NCI-H774 (cell line): ENCODE measurements at regions not wholly inside any gene's neighbourhood (a gene's known extent, or its start where the extent isn't known, plus 50 kb on each side); places are given as distances from the start of the nearest gene placed in this dataset.
A peak's percentile ranks its signal among the peaks of the same experiment; 100 is the strongest.
"Not testable (repeated sequence)": the region's sequence is repeated elsewhere in the genome, so short reads cannot be mapped to it uniquely, and the experiment has no call there.

ENCODE experiments used
- DNase-seq: peaks from one replicate; lab custom pipeline; 2025; lab: John Stamatoyannopoulos, UW

GRCh38 chr12:4822572-4822971 is 87.1 kb upstream of the KCNA1 start:
- no peak for DNase-seq

DNA sequence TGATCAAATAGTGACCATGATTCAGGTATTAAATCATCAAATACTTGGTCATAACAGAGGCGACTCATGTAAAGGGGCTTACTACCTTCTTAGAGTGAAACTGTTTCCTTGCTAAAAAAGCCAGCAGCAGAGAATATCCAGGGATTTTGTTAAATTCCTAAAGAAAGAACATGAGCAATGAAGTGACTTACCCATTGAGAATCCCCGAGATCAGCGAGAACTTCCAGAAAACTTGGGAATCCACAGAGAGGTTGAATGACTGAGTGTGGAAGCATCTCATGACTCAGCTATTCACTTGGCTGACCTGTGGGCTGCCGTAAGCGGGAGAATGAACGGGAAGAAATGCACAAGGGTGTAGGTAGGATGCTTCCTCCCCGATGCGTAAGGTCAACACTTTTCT is 85.3 kb upstream of the KCNA1 start:
- DNase-seq = no peak

DNA sequence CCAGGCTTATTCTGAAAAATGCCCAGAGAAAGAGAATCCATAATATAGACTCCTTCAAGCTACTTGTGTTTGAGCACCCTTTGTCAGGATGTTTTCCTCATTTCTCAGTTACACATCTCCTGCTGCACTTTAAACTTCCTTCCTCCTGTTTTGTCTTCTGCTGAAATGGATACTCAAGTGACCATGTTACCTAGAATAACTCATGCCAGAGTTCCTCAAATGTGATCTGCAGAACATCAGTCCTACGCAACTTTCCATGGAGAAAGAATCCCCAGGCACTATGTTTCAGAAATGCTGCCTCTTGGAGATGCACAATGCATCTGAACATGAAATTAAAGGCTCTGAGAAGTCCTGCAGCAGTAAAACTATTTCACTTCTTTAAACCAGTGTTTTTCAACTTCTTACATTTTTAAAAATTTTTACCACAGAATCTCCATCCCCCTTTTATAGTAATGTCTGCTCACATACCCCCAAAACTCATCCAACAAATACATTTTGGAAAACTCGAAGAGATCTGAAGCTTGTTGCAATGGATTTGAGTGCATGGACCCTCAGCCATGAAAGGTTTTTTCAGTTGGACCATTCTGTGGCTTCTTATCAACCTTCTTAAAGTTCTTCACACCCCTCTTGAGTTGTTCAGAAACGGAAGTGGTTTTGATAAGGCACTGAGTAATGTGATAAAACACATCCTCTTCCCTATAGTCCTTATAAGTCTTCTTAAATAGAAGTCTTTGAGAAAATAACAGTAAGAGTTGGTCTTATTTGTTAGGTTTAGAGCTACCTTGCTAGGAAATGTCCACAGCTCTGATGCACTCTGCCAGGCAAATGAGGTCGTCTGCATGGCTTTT is 84.5 kb upstream of the KCNA1 start:
- DNase-seq = no peak

- no peak for DNase-seq
Observed at GRCh38 chr12:4826909-4827308, 82.8 kb upstream of the KCNA1 start.

GRCh38 chr12:4828176-4828575 is 81.5 kb upstream of the KCNA1 start:
- DNase-seq = no peak

GRCh38 chr12:4829161-4829792 is 80.4 kb upstream of the KCNA1 start:
- DNase-seq = no peak

GRCh38 chr12:4829793-4830162 is 79.9 kb upstream of the KCNA1 start:
- no peak for DNase-seq

DNA sequence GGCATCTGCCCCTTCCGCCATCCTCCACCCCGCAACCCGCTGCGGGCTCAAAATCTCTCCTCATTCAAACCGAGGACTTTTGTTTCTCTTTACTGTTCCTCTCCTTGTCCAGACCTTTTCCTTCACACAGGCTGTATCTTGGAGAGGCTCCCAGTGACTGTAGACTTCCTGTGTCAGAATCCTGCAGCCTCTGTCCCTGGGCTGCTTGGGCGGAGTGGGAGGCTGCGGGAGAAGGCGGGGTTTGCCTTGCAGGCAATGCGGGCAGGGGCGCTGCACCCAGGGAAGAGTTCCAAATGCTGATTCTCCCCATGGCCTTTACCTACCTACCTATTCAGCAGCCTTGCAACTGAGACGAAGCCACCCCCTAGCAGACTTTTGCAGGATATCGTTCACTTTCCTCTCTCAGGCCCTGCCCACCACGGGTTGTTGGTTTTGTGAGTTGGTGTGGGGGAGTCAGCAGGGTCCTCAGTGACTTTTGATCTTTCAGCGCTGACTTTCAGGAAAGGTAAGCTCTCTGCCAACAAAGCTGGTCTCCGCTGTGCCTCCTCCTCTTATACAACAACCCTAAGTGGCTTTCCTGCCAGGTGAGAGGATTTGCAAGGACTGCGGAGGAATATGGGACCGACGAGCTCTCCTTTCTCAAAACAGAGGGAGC is 79.0 kb upstream of the KCNA1 start:
- no peak for DNase-seq

DNA sequence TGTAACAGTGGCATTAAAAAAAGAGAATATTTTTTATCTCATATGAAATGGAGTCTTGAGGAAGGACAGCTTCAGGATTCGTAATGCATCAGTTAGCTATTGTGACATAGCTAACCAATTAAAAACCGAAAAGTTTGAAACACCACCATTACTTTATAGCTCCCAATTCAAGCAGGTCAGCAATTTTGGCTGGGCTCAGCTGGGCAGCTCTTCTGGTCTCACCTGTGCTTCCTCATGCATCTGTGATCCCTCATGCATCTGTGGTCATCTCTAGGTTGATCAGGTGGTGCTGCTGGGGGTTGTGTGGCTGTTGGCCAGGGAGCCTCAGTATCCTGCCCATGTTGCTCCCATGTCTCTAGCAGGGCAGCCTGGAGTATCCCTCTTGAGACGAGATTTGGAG is 76.7 kb upstream of the KCNA1 start:
- DNase-seq = no peak

DNA sequence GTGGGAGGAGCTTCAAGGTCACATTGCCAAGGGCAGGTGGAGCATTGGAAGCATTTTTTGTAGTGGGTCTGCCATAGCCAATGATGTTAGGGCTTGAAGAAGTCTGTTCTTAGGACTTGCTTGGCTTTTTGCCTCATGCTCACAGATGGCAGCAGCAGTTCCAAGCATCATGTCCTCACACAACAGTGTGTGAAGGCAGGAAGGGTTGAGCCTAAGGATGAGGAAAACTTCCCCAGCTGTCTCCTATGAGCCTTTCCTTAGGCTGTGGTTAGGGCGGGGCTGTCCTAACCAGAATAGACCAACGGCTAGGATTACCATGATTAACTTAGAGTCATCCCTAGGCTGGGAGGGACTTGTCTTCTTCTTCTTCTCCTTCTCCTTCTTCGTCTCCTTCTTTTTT is 76.2 kb upstream of the KCNA1 start:
- no peak for DNase-seq

DNA sequence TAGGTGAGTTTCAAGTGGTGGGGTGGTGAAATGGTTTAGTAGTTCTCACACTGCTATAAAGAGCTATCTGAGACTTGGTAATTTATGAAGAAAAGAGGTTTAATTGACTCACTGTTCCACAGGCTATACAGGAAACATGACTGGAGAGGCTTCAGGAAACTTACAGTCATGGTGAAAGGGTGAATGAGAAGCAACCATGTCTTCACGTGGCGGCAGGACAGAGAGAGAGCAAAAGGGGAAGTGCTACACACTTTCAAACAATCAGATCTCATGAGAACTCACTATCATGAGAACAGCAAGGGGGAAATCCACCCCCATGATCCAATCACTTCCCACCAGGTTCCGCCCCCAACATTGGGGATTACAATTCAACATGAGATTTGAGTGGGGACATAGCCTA is 67.3 kb upstream of the KCNA1 start:
- DNase-seq = not testable (repeated sequence)

GRCh38 chr12:4843907-4844306 is 65.8 kb upstream of the KCNA1 start:
- DNase-seq = no peak

GRCh38 chr12:4847713-4848112 is 62.0 kb upstream of the KCNA1 start:
- no peak for DNase-seq

DNA sequence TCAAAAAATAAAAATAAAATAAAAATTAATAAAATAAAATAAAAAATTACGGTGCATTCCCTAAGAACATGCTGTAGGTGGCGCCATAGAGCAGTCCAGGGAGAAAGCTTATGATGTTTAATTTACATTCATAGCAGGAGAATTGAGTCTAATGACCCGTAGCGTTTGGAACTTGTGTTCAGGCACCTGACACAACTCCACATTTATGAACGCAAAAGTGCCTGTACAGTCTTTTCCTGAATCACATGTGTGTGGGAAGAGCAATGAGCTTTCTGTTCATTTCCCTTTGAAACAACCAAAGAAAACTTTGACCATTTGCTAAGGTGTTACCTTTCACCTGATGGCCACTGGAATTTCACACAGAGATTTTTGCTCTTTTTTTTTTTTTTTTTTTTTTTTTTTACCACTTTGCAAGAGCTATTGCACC is 60.6 kb upstream of the KCNA1 start:
- peak; percentile 37 for DNase-seq

GRCh38 chr12:4849795-4850345 is 59.8 kb upstream of the KCNA1 start:
- no peak for DNase-seq

DNA sequence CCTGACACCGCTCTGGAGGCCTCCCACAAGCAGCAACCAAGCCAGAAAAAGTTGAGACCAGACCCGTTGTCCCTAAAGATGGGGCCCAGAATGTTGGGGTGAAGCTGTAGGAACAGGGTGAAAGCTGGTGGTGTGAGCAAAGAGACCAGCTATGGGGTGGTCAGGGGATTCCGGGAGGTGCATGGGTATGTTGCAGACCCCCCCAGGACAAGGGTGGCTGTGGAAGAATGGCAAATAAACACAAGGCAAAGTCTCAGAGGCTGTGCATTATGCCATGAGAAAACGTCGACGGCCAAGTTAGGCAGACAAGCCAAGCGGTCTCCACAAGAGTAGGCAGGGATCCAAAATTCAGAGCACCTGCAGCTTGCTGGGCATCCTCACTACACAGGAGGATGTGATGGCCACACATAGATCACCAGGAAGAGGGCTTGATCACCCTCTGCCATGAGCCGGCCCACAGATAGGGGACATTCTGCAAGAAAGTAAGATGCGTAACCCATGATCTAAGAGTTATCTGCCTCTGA is 58.8 kb upstream of the KCNA1 start:
- DNase-seq = no peak

DNA sequence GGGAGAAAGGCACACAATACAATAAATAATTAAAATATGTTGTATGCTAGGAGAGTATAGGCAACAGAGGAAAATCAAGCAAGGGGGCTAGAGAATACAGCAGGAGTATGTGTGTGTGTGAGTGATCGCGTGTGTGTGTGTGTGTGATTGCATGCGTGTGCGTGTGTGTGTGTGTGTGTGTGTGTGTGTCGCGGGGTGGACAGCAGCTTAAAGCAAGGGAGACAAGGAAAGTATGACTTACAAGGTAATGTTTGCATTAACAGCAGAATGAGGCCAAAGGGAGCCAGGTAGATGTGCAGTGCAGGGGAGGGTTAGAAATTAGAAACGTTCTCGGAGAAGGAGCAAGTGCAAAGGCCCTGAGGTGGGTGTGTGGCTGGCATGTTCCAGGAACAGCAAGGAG is 57.4 kb upstream of the KCNA1 start:
- DNase-seq = no peak

DNA sequence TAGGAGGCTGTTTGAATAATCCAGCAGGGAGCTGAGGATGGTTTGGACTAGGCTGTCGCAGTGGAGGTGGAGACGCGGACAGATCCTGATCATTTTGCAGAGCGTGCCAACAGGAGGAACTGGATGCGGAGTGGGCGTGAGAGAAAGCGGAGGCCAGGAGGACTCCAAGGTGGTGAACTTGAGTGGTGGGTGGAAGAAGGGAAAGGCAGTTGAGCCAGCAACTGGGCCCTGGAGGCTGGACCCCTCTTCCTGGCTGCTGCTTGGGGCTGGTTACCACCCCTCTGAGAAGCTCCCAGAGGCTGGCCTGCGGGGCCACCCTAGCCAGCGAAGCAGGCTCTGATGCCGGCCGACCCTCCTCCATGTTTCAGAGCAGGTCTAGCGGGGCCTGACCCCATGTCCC is 56.8 kb upstream of the KCNA1 start:
- DNase-seq = no peak

DNA sequence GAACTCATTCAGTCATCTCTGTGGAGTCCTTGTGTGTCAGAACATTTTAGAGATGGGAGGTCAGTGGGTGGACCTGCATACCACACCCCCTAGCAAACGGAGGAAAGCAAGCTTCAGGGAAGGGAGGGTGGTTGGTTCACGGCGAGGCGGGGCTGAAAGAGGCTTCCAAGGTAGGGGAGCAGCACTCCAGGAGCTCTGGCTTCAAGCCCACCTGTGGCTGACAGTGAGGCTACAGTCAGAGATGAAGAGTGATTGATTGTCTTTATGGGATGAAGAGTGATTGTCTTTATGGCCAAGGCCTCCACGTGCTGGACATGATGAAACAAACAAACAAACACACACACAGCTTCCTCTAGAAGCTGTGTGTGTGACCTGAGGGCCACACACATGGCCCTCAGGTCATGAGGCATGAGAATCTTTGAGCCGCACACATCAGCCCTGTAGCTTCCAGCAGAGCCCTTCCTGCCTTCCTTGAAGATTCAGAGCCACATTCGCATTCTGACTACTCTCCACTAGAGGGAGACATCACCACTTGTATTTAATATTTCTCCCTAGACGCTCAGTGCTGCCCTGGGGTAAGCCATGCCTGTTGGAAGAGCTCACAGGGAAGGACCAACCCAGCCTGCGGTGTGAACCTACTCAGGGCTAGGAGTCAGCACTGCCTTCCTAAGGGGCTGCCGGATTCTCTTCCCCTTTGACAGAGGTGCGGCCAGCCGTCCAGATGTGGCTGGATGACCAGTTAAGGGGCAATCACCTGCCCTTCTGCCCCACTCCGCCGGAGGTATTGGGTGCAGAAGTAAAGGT is 54.4 kb upstream of the KCNA1 start:
- peak; percentile 71 for DNase-seq

- no peak for DNase-seq
Observed at GRCh38 chr12:4856596-4856995, 53.1 kb upstream of the KCNA1 start.

- peak; percentile 86 for DNase-seq
Observed at GRCh38 chr12:4857472-4858291, 52.0 kb upstream of the KCNA1 start.
